ENCODE measurements at regions not wholly inside any gene's neighbourhood (a gene's known extent, or its start where the extent isn't known, plus 50 kb on each side); places are given as distances from the start of the nearest gene placed in this dataset.

DNA sequence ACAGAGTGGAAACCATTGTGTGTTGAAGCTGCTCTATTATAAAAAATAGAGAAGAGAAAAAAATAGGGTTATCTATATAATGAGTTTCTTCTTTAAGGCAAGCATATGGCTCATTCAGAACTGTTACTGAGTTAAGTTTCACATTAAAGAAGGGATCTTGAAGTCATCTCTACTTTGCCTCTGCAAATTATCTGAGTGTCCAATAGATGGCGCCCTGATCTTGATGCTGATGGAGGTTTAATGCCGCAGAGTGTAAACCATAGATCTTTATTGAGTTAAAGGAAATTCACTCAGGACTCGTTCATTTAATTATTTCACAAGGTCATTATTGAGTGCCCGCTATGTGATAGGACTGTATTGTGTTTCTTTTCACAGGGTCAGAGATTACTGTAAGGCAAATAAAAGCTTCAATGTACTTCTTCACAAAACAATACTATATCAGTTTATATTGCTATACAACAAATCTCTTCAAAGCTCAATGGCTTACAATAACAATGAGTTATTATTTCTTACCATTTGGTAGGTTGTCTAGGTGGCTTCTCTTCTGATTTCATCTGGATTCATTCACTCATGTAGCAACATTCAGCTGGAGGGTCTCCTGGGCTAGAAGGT, 171.4 kb downstream of the NSUN3 start:
- Mint-ChIP-seq H3K4me3 (no peak overlapping the region), H3K27ac (no peak overlapping the region), H3K27me3 (peaks cover 5% of the 10 kb centered on the region), H3K36me3 (ENCODE audit: low read depth) (no peaks in the 10 kb centered on the region), H3K4me1 (no peaks in the 10 kb centered on the region)
- DNase-seq (no peak), ATAC-seq (no peak)
- no peaks in the 10 kb centered on the region for H3K9me3 ChIP-seq (ENCODE audit: control insufficient read depth, low read length, poor library complexity, severe bottlenecking)

DNA sequence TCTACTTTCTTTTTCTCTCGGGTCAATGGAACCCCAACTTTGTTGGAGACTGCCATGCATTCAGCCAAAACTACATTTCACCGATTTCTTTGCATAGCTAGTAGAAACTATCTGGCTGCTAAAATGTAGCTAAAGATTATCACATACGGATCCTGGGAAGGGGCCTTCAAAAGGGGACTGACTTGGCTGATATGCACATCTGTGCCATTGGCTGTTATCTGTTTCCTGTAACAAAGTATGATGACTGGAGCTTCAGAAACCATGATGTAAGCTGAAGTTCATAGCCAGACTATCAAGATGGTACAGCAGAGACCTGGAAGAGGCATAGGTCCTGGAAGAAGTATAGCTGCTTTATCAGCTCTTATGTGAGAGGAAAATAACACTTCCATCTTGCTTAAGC, 179.1 kb downstream of the NSUN3 start:
- no peaks in the 10 kb centered on the region for H3K4me1 Mint-ChIP-seq

DNA sequence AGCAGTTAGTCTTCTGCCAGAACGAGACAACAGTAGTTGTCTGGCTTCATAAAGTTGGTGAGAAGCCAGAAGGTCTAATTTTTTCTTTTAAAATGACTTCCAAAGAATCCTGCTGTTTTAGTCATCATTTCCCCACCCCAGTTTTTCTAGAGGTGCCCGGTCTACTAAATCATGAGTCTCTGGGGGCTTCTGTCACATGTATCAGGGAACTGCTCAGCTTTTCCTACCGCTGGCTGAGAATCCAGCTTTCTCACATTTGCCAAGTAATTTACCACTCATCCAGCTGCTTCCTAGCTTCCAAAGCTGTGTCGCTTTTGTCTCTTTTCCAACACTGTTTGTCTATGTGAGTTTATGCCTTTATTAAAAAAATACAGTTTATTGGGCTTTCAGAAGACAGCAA, 183.3 kb downstream of the NSUN3 start:
- Mint-ChIP-seq H3K27me3 (peaks cover 59% of the 10 kb centered on the region), H3K27ac (no peak overlapping the region), H3K4me3 (no peak overlapping the region), H3K36me3 (ENCODE audit: low read depth) (peaks cover 2% of the 10 kb centered on the region), H3K4me1 (no peaks in the 10 kb centered on the region)
- DNase-seq (no peak), ATAC-seq (no peak)
- H3K9me3 ChIP-seq (ENCODE audit: control insufficient read depth, low read length, poor library complexity, severe bottlenecking) = no peaks in the 10 kb centered on the region

More for the DNA sequence above, 179.1 kb downstream of the NSUN3 start:
- ATAC-seq = no peak
- no peak overlapping the region for H3K27ac Mint-ChIP-seq
- no peak for DNase-seq
- H3K36me3 Mint-ChIP-seq (ENCODE audit: low read depth) = no peaks in the 10 kb centered on the region
- H3K27me3 Mint-ChIP-seq = peaks cover 29% of the 10 kb centered on the region
- H3K9me3 ChIP-seq (ENCODE audit: control insufficient read depth, low read length, poor library complexity, severe bottlenecking) = no peaks in the 10 kb centered on the region
- H3K4me3 Mint-ChIP-seq = no peak overlapping the region

DNA sequence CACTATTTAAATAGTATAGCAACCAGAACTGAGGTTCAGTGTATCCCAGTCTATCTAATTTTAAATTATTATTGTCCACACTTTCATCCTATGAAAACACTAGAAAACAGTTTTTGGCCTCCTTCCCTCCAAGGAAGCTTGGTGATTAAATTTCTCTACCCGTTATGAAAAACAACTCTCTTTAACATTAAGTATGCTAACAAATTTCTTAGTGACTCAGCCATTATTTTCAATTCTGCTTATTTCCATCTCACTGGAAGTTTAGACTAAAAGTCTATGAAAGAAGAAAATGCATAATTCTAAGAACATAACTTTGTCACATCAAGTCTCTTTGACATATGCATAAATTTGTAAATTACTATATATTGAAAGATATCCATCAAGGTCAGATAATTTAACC, 185.2 kb downstream of the NSUN3 start:
- H3K9me3 ChIP-seq (ENCODE audit: control insufficient read depth, low read length, poor library complexity, severe bottlenecking) = no peaks in the 10 kb centered on the region
- ATAC-seq (no peak), DNase-seq (no peak)
- H3K27me3 Mint-ChIP-seq = peaks cover 72% of the 10 kb centered on the region
- peaks cover 2% of the 10 kb centered on the region for H3K4me1 Mint-ChIP-seq
- no peak overlapping the region for H3K4me3 Mint-ChIP-seq
- H3K36me3 Mint-ChIP-seq (ENCODE audit: low read depth) = peaks cover 2% of the 10 kb centered on the region
- no peak overlapping the region for H3K27ac Mint-ChIP-seq

DNA sequence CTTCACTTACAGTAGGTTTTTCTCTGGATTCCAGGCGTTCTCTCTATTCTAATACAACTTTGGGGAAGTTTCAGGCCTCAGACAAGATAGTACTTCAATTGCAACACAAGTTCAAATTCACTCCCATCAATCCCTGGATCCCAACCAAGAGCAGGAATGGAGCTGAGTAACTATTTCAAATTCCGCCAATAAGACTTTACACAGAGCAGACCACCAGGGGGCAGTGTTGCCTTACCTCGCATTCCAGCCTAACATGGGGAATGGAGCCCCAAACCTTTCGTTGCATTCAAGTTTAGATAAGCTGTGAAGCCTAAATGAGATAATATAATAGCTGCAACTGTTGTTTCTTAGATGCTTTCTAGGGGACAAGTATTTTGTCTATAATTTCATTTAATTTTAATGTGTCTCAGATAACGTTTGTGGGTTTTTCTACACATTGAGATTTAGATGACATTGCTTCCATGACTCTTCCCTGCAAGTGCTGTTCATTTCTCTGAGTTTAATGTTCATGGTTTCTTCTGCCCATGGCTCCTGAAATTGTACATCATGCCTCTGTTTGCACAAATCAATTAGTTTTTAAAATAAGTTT, 186.7 kb downstream of the NSUN3 start:
- Mint-ChIP-seq H3K4me3 (no peak overlapping the region), H3K27ac (no peak overlapping the region), H3K27me3 (peaks cover 70% of the 10 kb centered on the region), H3K4me1 (peaks cover 2% of the 10 kb centered on the region), H3K36me3 (ENCODE audit: low read depth) (peaks cover 2% of the 10 kb centered on the region)
- no peaks in the 10 kb centered on the region for H3K9me3 ChIP-seq (ENCODE audit: control insufficient read depth, low read length, poor library complexity, severe bottlenecking)
- DNase-seq (peak; percentile 11 to 40 (median 38)), ATAC-seq (peak; percentile 67)

DNA sequence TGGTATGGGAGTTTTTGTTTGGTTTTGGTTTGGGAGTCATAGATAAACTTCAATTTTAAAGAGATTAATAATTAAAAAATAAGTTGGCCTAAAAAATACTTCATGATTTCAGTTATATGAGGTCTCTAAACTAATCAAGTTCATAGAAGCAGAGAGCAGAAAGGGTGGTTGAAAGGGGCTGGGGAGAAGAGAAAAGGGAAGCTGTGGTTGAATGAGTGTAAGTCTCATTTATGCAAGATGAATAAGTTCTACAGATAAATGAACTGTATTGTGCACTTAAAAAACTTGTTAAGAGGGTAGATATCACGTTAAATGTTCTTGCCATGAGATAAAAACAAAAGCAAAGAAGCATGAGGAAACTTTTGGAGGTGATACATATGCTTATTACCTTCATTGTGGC, 188.7 kb downstream of the NSUN3 start:
- peaks cover 59% of the 10 kb centered on the region for H3K27me3 Mint-ChIP-seq
- ATAC-seq (no peak), DNase-seq (no peak)
- no peaks in the 10 kb centered on the region for H3K9me3 ChIP-seq (ENCODE audit: control insufficient read depth, low read length, poor library complexity, severe bottlenecking)
- H3K27ac Mint-ChIP-seq = no peak overlapping the region
- H3K4me1 Mint-ChIP-seq = peaks cover 2% of the 10 kb centered on the region
- H3K36me3 Mint-ChIP-seq (ENCODE audit: low read depth) = peaks cover 2% of the 10 kb centered on the region
- H3K4me3 Mint-ChIP-seq = no peak overlapping the region

DNA sequence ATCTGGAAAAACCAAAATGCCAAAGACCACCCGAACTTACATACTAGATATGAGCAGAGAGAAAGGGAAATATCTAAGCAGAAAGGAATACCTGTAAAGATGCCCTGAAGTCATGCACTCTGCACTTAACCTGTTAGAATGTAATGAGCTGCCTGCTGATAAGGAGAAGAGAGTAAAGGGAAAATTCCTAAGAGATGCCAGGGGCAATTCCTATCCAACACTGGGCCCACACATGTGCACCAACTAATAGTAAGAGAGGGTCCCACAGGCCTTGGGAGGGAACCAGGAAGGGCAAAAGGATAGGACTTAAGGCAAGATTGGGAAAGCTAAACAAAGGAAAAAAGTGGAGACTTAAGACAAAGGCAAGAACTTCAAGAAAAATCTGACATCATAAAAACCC, 189.5 kb downstream of the NSUN3 start:
- Mint-ChIP-seq H3K27ac (no peak overlapping the region), H3K36me3 (ENCODE audit: low read depth) (peaks cover 2% of the 10 kb centered on the region), H3K4me3 (no peak overlapping the region), H3K27me3 (peaks cover 52% of the 10 kb centered on the region), H3K4me1 (peaks cover 2% of the 10 kb centered on the region)
- DNase-seq (no peak), ATAC-seq (no peak)
- no peaks in the 10 kb centered on the region for H3K9me3 ChIP-seq (ENCODE audit: control insufficient read depth, low read length, poor library complexity, severe bottlenecking)

DNA sequence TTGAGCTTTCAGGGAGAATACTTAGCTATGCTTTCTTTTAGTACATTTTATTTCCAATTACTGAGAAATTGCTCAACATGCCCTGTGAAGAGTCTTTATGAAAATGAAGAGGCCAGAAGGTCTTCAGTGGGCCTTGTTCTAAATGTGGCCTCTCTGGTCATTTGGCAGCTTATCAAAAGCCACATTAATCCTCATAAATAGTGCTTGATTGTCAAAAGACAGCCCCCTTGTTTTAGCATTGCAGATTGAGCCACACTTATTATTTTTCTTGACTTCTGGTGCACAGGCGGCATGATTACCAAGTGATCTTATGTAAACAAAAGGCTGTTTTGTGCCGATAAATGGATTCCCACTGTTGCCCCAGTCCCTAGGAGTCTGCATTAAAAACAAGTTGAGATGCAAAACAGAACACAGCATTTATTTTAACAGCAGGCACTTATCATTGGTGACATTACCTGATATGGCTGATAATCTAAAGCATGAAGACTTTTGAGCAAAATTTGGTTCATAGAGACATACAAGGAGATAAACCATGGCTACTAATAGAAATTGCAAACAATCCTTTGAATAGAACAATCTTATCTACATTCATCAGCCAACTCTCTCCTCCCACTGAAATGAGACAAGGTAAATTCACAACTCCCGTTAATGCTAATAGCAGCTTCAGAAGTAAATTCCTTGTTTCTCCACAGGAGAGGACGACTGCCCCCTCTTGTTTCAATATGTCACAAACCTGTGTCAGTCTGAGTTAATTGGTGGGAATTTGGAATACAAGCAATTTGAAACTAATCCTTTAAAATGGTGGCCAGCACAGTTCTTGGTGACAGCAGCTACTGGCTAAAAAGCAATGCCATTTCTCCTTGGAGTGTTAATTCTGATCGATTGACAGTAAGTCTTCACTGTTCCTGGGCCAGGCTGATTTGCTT, 194.3 kb downstream of the NSUN3 start:
- no peak for ATAC-seq
- DNase-seq = no peak
- peaks cover 2% of the 10 kb centered on the region for H3K4me1 Mint-ChIP-seq
- H3K27ac Mint-ChIP-seq = no peak overlapping the region
- no peak overlapping the region for H3K4me3 Mint-ChIP-seq
- H3K27me3 Mint-ChIP-seq = peaks cover 21% of the 10 kb centered on the region
- no peaks in the 10 kb centered on the region for H3K36me3 Mint-ChIP-seq (ENCODE audit: low read depth)
- H3K9me3 ChIP-seq (ENCODE audit: control insufficient read depth, low read length, poor library complexity, severe bottlenecking) = no peaks in the 10 kb centered on the region

DNA sequence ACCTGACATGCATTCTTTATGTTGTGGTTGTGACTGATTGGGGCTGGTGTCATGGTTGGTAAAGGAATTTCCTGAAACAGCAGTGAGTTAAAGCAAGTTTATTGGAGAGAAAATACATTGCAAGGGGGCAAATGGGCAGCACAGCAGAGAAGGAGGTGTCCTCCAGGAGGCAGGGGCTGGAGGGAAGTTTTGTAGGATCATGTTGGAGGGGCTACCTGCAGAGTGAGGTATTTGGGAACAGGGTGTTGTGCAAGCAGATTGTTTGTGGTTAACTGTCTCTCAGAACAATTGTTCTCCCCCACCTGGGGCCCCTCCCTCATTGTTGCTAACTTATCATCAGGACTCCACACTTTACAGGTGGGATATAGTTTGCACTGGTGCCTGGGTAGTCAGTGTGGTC, 196.0 kb downstream of the NSUN3 start:
- no peaks in the 10 kb centered on the region for H3K9me3 ChIP-seq (ENCODE audit: control insufficient read depth, low read length, poor library complexity, severe bottlenecking)
- Mint-ChIP-seq H3K27me3 (peaks cover 6% of the 10 kb centered on the region), H3K36me3 (ENCODE audit: low read depth) (no peaks in the 10 kb centered on the region), H3K27ac (no peak overlapping the region), H3K4me3 (no peak overlapping the region), H3K4me1 (no peaks in the 10 kb centered on the region)
- no peak for DNase-seq
- ATAC-seq = no peak

DNA sequence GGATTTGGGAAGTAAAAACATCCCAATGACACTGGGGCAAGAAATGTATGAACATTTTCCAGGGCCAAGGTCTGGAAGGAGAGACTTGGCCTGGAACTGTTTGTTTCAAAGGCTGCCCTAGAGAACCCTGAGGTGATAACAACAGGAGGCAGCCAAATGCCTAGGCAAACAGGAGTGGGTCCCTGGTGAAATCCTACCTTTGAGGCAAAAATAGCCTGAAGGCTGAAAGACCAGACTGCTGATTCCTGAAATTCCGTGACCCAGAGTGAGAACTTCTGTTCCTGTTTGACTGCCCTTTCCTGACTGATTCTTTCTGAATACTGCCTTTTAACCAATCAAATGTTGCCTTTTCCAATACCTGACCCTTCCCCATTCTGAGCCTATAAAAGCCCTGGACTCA, 196.4 kb downstream of the NSUN3 start:
- DNase-seq (no peak), ATAC-seq (no peak)
- H3K27ac Mint-ChIP-seq = no peak overlapping the region
- H3K36me3 Mint-ChIP-seq (ENCODE audit: low read depth) = no peaks in the 10 kb centered on the region
- H3K27me3 Mint-ChIP-seq = peaks cover 6% of the 10 kb centered on the region
- H3K4me1 Mint-ChIP-seq = no peaks in the 10 kb centered on the region
- H3K9me3 ChIP-seq (ENCODE audit: control insufficient read depth, low read length, poor library complexity, severe bottlenecking) = no peaks in the 10 kb centered on the region
- no peak overlapping the region for H3K4me3 Mint-ChIP-seq

DNA sequence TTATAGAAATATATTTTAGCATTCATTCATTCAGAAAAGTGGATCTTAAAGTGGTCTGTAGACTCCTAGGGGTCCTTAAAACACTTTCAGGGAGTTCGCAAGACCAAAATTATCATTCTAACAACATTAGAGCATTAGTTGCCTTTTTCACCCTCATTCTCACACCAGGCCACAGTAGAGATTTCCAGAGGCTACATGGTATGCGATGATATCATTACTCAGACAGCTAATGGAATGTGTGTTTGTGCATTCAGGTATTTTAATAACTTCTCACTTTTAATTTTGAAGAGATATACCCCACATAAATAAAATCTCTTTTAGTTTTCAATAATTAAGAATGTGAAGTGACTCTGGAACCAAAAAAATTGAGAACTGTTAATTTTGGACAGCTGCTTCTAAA, 206.9 kb downstream of the NSUN3 start:
- no peak for ATAC-seq
- no peaks in the 10 kb centered on the region for H3K4me1 Mint-ChIP-seq

DNA sequence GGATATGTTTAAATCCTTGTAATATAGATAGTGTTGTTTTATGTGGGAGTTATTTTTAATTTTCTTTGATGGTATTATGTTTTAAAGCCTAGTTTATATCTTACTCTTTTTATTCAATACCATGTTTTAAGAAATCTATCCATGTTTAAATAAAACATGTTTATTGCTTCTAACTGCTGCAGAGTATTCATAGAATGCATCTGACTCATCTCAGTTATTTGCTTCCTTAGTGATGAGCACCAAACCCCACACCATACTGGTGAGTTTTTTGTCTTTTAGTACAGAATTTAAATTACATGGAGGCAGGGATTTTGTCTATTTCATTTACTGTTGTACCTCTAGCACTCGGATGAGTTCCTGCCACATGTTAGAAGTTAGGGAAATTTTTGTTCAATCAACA, 209.2 kb downstream of the NSUN3 start:
- no peaks in the 10 kb centered on the region for H3K36me3 Mint-ChIP-seq (ENCODE audit: low read depth)
- H3K27me3 Mint-ChIP-seq = no peaks in the 10 kb centered on the region
- DNase-seq (no peak), ATAC-seq (no peak)
- no peak overlapping the region for H3K27ac Mint-ChIP-seq
- no peaks in the 10 kb centered on the region for H3K4me1 Mint-ChIP-seq
- H3K4me3 Mint-ChIP-seq = no peak overlapping the region
- H3K9me3 ChIP-seq (ENCODE audit: control insufficient read depth, low read length, poor library complexity, severe bottlenecking) = no peaks in the 10 kb centered on the region

More for the DNA sequence above, 206.9 kb downstream of the NSUN3 start:
- no peak for DNase-seq
- no peaks in the 10 kb centered on the region for H3K36me3 Mint-ChIP-seq (ENCODE audit: low read depth)
- H3K27me3 Mint-ChIP-seq = no peaks in the 10 kb centered on the region
- H3K4me3 Mint-ChIP-seq = no peak overlapping the region
- no peak overlapping the region for H3K27ac Mint-ChIP-seq
- no peaks in the 10 kb centered on the region for H3K9me3 ChIP-seq (ENCODE audit: control insufficient read depth, low read length, poor library complexity, severe bottlenecking)

DNA sequence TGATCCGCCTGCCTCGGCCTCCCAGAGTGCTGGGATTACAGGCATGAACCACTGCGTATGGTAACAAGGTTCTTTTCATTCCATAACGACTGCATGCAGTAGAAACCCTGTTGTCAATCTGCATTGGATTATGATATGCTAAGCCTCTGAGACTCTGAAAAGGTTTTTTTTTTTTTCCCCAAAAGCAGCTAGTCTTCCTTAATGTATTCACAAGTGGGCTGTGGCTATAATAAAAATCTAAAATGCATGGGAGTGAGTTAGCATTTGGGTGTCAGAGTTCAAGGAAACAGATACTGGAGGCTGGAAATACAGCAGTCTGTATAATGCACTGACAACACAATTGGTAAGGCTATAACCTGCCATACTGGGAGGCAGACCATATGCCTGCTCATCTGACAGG, 218.1 kb downstream of the NSUN3 start:
- Mint-ChIP-seq H3K4me3 (no peak overlapping the region), H3K27ac (no peak overlapping the region), H3K4me1 (no peaks in the 10 kb centered on the region), H3K27me3 (peaks cover 5% of the 10 kb centered on the region), H3K36me3 (ENCODE audit: low read depth) (no peaks in the 10 kb centered on the region)
- DNase-seq = no peak
- no peak for ATAC-seq
- H3K9me3 ChIP-seq (ENCODE audit: control insufficient read depth, low read length, poor library complexity, severe bottlenecking) = no peaks in the 10 kb centered on the region
